Neural progenitor cell (in vitro differentiated cells): ENCODE measurements at regions not wholly inside any gene's neighbourhood (a gene's known extent, or its start where the extent isn't known, plus 50 kb on each side); places are given as distances from the start of the nearest gene placed in this dataset.

ENCODE experiments used
- DNase-seq: peaks from one replicate; pipeline ENCODE4 v3.0.0-alpha.2; 2016; ENCODE audit warnings: low spot score
- H2AFZ ChIP-seq: fragments of 200-600 bp; sonication (generic); replicated peaks from 2 replicates; pipeline ENCODE4 v1.6.1; 2016; ENCODE audit warnings: antibody characterized with exemption
- H3F3A ChIP-seq: fragments of 200-600 bp; sonication (generic); 2 replicates; pipeline ENCODE4 v1.6.1; 2016; ENCODE audit warnings: antibody characterized with exemption, low read depth
- H3K27ac ChIP-seq: fragments of 200-600 bp; sonication (generic); 2 replicates; pipeline ENCODE4 v1.5.1; 2016; ENCODE audit warnings: mild to moderate bottlenecking
- H3K27me3 ChIP-seq: fragments of 200-600 bp; sonication (generic); 2 replicates; pipeline ENCODE4 v1.6.1; 2016; ENCODE audit warnings: mild to moderate bottlenecking, moderate library complexity
- H3K36me3 ChIP-seq: fragments of 200-600 bp; sonication (generic); 2 replicates; pipeline ENCODE4 v1.5.1; 2016
- H3K4me1 ChIP-seq: fragments of 200-600 bp; sonication (generic); 2 replicates; pipeline ENCODE4 v1.6.1; 2016; ENCODE audit warnings: mixed run types
- H3K4me2 ChIP-seq: fragments of 200-600 bp; sonication (generic); 2 replicates; pipeline ENCODE4 v1.6.1; 2016
- H3K4me3 ChIP-seq: fragments of 200-600 bp; sonication (generic); 2 replicates; pipeline ENCODE4 v1.5.1; 2016
- H3K79me2 ChIP-seq: fragments of 200-600 bp; sonication (generic); 2 replicates; pipeline ENCODE4 v1.6.1; 2016; ENCODE audit warnings: low read depth
- H3K9ac ChIP-seq: fragments of 200-600 bp; sonication (generic); 2 replicates; pipeline ENCODE4 v1.6.1; 2016
- H3K9me3 ChIP-seq: fragments of 200-600 bp; sonication (generic); 2 replicates; pipeline ENCODE4 v1.5.1; 2016; ENCODE audit warnings: low read depth
- H4K20me1 ChIP-seq: fragments of 200-600 bp; sonication (generic); 2 replicates; pipeline ENCODE4 v1.6.1; 2016; ENCODE audit warnings: low read depth
- H3K27ac Mint-ChIP-seq: 3 replicates; pipeline ENCODE4 v1.8.0; 2021; ENCODE audit warnings: mixed read lengths
- H3K27me3 Mint-ChIP-seq: 2 replicates; pipeline ENCODE4 v1.8.0; 2022; ENCODE audit warnings: low read depth, mild to moderate bottlenecking, inconsistent platforms, moderate library complexity, mixed read lengths; ENCODE audit not compliant: insufficient read depth
- H3K36me3 Mint-ChIP-seq: 3 replicates; pipeline ENCODE4 v1.8.0; 2021; ENCODE audit warnings: mixed read lengths
- H3K4me1 Mint-ChIP-seq: 3 replicates; pipeline ENCODE4 v1.8.0; 2021; ENCODE audit warnings: mixed read lengths
- H3K4me3 Mint-ChIP-seq: 3 replicates; pipeline ENCODE4 v1.8.0; 2021; ENCODE audit warnings: mild to moderate bottlenecking, moderate library complexity, mixed read lengths
- H3K9me3 Mint-ChIP-seq: 3 replicates; pipeline ENCODE4 v1.8.0; 2020; ENCODE audit warnings: mixed read lengths
- CTCF ChIP-seq: fragments of 200-600 bp; sonication (generic); IDR thresholded peaks from 2 replicates; pipeline ENCODE4 v1.5.1; 2017; ENCODE audit warnings: antibody characterized with exemption, mild to moderate bottlenecking
- EZH2 ChIP-seq: fragments of 200-600 bp; sonication (generic); IDR thresholded peaks from 2 replicates; pipeline ENCODE4 v1.6.1; 2017; ENCODE audit warnings: antibody characterized with exemption, mild to moderate bottlenecking, moderate library complexity
- EZH2phosphoT487 ChIP-seq: fragments of 200-600 bp; sonication (generic); IDR thresholded peaks from 2 replicates; pipeline ENCODE4 v1.6.1; 2017; ENCODE audit warnings: antibody characterized with exemption

GRCh38 chr15:62756995-62757360, 285.6 kb upstream of the TPM1 start:
- Histone ChIP-seq H3K27me3 (peaks cover 25% of the 10 kb centered on the region), H3K36me3 (no peaks in the 10 kb centered on the region), H3K27ac (no peak overlapping the region), H2AFZ (no peak overlapping the region), H3K9me3 (no peaks in the 10 kb centered on the region), H3K4me1 (peaks cover 31% of the 10 kb centered on the region), H3F3A (peaks cover 28% of the 10 kb centered on the region), H3K9ac (no peak overlapping the region), H3K79me2 (no peaks in the 10 kb centered on the region), H4K20me1 (peaks cover 27% of the 10 kb centered on the region), H3K4me3 (no peak overlapping the region), H3K4me2 (peak overlapping the region; percentile 28)
- Mint-ChIP-seq H3K36me3 (peaks cover 23% of the 10 kb centered on the region), H3K27me3 (peaks cover 2% of the 10 kb centered on the region), H3K4me1 (peaks cover 51% of the 10 kb centered on the region), H3K4me3 (no peak overlapping the region), H3K27ac (no peak overlapping the region), H3K9me3 (no peaks in the 10 kb centered on the region)
- no peak for DNase-seq
- no peak for TF ChIP-seq EZH2
- no peak for TF ChIP-seq EZH2phosphoT487
- no peak for TF ChIP-seq CTCF

GRCh38 chr15:62757535-62757934, 285.0 kb upstream of the TPM1 start:
- Histone ChIP-seq H3K27ac (no peak overlapping the region), H2AFZ (no peak overlapping the region), H3K4me3 (no peak overlapping the region), H3K36me3 (no peaks in the 10 kb centered on the region), H3K4me2 (peak overlapping the region; percentile 54), H3K9me3 (no peaks in the 10 kb centered on the region), H3K9ac (no peak overlapping the region), H3F3A (peaks cover 28% of the 10 kb centered on the region), H3K4me1 (peaks cover 31% of the 10 kb centered on the region), H4K20me1 (peaks cover 27% of the 10 kb centered on the region), H3K27me3 (peaks cover 25% of the 10 kb centered on the region), H3K79me2 (no peaks in the 10 kb centered on the region)
- TF ChIP-seq EZH2 = no peak
- TF ChIP-seq EZH2phosphoT487 = no peak
- DNase-seq = no peak
- Mint-ChIP-seq H3K27ac (no peak overlapping the region), H3K27me3 (peaks cover 2% of the 10 kb centered on the region), H3K4me1 (peaks cover 51% of the 10 kb centered on the region), H3K36me3 (peaks cover 28% of the 10 kb centered on the region), H3K4me3 (no peak overlapping the region), H3K9me3 (no peaks in the 10 kb centered on the region)

GRCh38 chr15:62758126-62758951, 284.2 kb upstream of the TPM1 start:
- peaks cover 25% of the 10 kb centered on the region for H3K27me3 ChIP-seq
- no peak overlapping the region for H3K4me3 ChIP-seq
- no peak overlapping the region for H3K27ac ChIP-seq
- no peaks in the 10 kb centered on the region for H3K9me3 Mint-ChIP-seq
- H3K27me3 Mint-ChIP-seq = peaks cover 2% of the 10 kb centered on the region
- H3K79me2 ChIP-seq = no peaks in the 10 kb centered on the region
- no peaks in the 10 kb centered on the region for H3K36me3 ChIP-seq
- H3K4me1 ChIP-seq = peaks cover 31% of the 10 kb centered on the region
- no peak overlapping the region for H3K9ac ChIP-seq
- peak; percentile 72 for DNase-seq
- peak overlapping the region; percentile 54 for H3K4me2 ChIP-seq
- peaks cover 51% of the 10 kb centered on the region for H3K4me1 Mint-ChIP-seq
- peak overlapping the region; percentile 91 for H3K27ac Mint-ChIP-seq
- H3K36me3 Mint-ChIP-seq = peaks cover 25% of the 10 kb centered on the region
- H3F3A ChIP-seq = peaks cover 28% of the 10 kb centered on the region
- H4K20me1 ChIP-seq = peaks cover 27% of the 10 kb centered on the region
- H3K4me3 Mint-ChIP-seq = peak overlapping the region; percentile 12
- TF ChIP-seq EZH2phosphoT487 (peak; percentile 85), CTCF (no peak), EZH2 (no peak)
- H3K9me3 ChIP-seq = no peaks in the 10 kb centered on the region
- no peak overlapping the region for H2AFZ ChIP-seq

GRCh38 chr15:62758952-62759349, 283.6 kb upstream of the TPM1 start:
- Histone ChIP-seq H3K9ac (no peak overlapping the region), H3K4me1 (peaks cover 31% of the 10 kb centered on the region), H3K4me2 (peak overlapping the region; percentile 54), H3K4me3 (no peak overlapping the region), H2AFZ (no peak overlapping the region), H3K36me3 (no peaks in the 10 kb centered on the region), H3K79me2 (no peaks in the 10 kb centered on the region), H3F3A (peaks cover 28% of the 10 kb centered on the region), H3K27ac (no peak overlapping the region), H3K27me3 (peaks cover 25% of the 10 kb centered on the region), H3K9me3 (no peaks in the 10 kb centered on the region), H4K20me1 (peaks cover 27% of the 10 kb centered on the region)
- TF ChIP-seq EZH2 (no peak), EZH2phosphoT487 (no peak), CTCF (no peak)
- Mint-ChIP-seq H3K4me1 (peaks cover 51% of the 10 kb centered on the region), H3K4me3 (no peak overlapping the region), H3K27ac (peak overlapping the region; percentile 91), H3K36me3 (peaks cover 28% of the 10 kb centered on the region), H3K27me3 (peaks cover 2% of the 10 kb centered on the region), H3K9me3 (no peaks in the 10 kb centered on the region)
- no peak for DNase-seq
